Osteocyte (in vitro differentiated cells): ENCODE measurements at regions not wholly inside any gene's neighbourhood (a gene's known extent, or its start where the extent isn't known, plus 50 kb on each side); places are given as distances from the start of the nearest gene placed in this dataset.
A peak's percentile ranks its signal among the peaks of the same experiment; 100 is the strongest.

Experiments
- DNase-seq: peaks from one replicate; pipeline ENCODE4 v3.0.0; 2021; ENCODE audit warnings: mixed read lengths; ENCODE audit not compliant: unreplicated experiment; ENCODE audit errors: extremely low spot score
- H3K27ac Mint-ChIP-seq: one replicate; pipeline ENCODE4 v1.8.0; 2021; ENCODE audit warnings: mild to moderate bottlenecking, mixed read lengths; ENCODE audit not compliant: unreplicated experiment
- H3K27me3 Mint-ChIP-seq: one replicate; pipeline ENCODE4 v1.8.0; 2021; ENCODE audit warnings: mixed read lengths; ENCODE audit not compliant: unreplicated experiment
- H3K36me3 Mint-ChIP-seq: one replicate; pipeline ENCODE4 v1.8.0; 2021; ENCODE audit warnings: mixed read lengths; ENCODE audit not compliant: unreplicated experiment
- H3K4me1 Mint-ChIP-seq: one replicate; pipeline ENCODE4 v1.8.0; 2021; ENCODE audit warnings: mixed read lengths; ENCODE audit not compliant: unreplicated experiment
- H3K4me3 Mint-ChIP-seq: one replicate; pipeline ENCODE4 v1.8.0; 2021; ENCODE audit warnings: mild to moderate bottlenecking, moderate library complexity, mixed read lengths; ENCODE audit not compliant: unreplicated experiment
- H3K9me3 Mint-ChIP-seq: one replicate; pipeline ENCODE4 v1.8.0; 2021; ENCODE audit warnings: mixed read lengths; ENCODE audit not compliant: unreplicated experiment
- TF ChIP-seq, protein P1 (sequence below): fragments of 200-600 bp; sonication (generic); IDR thresholded peaks from 2 replicates; pipeline ENCODE4 v1.5.0; 2021; ENCODE audit warnings: antibody characterized with exemption, mild to moderate bottlenecking, moderate library complexity

DNA sequence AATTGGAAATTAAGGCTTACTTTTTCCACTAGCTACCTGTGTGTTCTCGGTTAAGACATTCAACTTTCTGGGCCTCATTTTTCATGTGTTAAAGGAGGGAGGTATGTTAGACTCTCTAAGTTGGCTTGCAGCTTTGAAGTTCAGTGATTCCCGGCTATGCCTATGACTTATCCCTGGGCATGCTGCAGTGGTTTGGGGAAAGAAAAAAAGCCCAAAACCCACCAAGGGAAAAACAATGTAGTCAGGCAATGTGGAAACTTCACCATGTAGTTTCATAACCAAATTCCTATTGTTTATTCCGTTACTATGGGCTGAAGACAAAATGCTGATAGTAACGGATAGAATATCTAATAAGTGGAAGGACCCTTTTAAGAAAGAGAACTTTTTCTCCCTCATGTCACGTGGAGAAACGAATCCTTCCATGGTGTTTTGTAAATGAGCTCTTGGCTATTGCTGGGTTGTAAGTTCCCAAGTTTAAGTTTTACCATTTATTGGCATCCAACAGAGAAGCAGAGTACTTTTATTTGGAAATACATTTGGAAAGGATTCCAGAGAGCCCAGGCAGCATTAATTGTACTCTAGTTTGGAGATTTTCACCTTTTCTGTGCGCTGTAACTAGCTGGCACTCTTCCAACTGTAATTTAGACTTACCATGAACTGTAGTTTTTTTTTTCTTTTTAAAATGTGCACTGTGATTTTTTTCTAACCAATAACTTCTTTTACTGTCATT, 84.9 kb upstream of the MPDZ start:
- Mint-ChIP-seq H3K9me3 (no peaks in the 10 kb centered on the region), H3K27ac (no peak overlapping the region), H3K4me3 (no peak overlapping the region), H3K27me3 (peaks cover 6% of the 10 kb centered on the region), H3K36me3 (no peaks in the 10 kb centered on the region), H3K4me1 (peaks cover 6% of the 10 kb centered on the region)
- TF ChIP-seq, protein P1, sequence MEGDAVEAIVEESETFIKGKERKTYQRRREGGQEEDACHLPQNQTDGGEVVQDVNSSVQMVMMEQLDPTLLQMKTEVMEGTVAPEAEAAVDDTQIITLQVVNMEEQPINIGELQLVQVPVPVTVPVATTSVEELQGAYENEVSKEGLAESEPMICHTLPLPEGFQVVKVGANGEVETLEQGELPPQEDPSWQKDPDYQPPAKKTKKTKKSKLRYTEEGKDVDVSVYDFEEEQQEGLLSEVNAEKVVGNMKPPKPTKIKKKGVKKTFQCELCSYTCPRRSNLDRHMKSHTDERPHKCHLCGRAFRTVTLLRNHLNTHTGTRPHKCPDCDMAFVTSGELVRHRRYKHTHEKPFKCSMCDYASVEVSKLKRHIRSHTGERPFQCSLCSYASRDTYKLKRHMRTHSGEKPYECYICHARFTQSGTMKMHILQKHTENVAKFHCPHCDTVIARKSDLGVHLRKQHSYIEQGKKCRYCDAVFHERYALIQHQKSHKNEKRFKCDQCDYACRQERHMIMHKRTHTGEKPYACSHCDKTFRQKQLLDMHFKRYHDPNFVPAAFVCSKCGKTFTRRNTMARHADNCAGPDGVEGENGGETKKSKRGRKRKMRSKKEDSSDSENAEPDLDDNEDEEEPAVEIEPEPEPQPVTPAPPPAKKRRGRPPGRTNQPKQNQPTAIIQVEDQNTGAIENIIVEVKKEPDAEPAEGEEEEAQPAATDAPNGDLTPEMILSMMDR, result no peak
- no peak for DNase-seq

DNA sequence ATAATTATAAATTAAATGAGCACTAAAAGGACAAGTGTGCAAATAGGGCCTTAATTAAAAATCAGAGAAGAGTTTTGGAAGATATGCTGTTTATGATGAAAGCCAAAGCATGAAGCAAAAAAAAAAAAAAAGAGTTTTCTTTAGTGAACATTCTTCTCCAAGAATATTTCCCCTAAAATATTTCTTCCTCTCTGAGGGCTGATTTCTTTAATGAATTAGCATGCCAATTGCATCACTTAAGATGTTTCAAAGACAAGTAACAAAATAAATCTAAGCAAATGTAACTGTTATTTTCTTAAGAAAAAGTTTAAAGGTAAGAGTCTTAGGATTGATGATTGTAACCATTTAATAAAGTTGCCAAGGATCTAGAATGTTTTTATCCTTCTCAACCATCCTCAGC, 81.6 kb upstream of the MPDZ start:
- Mint-ChIP-seq H3K27ac (no peak overlapping the region), H3K27me3 (peaks cover 3% of the 10 kb centered on the region), H3K4me3 (no peak overlapping the region), H3K9me3 (no peaks in the 10 kb centered on the region), H3K36me3 (no peaks in the 10 kb centered on the region), H3K4me1 (peaks cover 19% of the 10 kb centered on the region)
- TF ChIP-seq, protein P1, result no peak
- no peak for DNase-seq

DNA sequence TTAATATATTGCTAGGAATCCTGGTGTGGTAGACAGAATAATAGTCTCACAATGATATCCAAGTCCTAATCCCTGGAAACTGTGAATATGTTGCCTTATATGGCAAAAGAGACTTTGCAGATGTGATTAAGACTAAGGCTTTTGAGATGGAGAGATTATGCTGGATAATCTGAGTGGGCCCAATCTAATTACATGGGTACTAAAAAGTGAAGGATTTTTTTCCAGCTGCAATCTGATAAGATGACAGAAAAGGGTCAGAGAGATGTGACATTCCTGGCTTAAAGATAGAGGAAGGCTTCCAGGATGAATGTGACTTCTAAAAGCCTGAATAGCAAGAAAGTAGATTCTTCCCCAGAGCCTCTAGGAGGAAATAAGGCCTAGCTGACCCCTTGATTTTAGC, 80.7 kb upstream of the MPDZ start:
- Mint-ChIP-seq H3K27ac (no peak overlapping the region), H3K27me3 (no peaks in the 10 kb centered on the region), H3K36me3 (no peaks in the 10 kb centered on the region), H3K4me1 (peaks cover 19% of the 10 kb centered on the region), H3K4me3 (no peak overlapping the region), H3K9me3 (no peaks in the 10 kb centered on the region)
- TF ChIP-seq, protein P1, result no peak
- no peak for DNase-seq

DNA sequence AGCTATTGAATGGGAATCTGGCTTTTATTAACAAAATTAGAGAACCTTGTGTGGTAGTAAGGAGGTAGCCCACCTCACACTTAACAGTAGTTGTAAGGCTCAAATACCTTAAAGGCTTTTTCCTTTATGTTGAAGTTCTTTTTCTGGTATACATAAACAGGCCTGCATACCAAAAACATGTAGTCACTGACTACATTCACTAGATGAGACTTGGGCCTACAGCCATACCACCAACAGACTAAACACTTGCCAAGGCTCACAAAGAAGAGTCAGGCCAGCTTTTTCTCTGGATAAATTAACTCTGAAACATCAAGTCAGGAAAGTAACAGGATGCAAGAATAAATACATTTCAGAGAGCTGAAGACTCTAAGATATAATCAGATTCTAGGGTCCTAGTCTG, 78.6 kb upstream of the MPDZ start:
- Mint-ChIP-seq H3K4me1 (peaks cover 19% of the 10 kb centered on the region), H3K4me3 (no peak overlapping the region), H3K27me3 (no peaks in the 10 kb centered on the region), H3K9me3 (no peaks in the 10 kb centered on the region), H3K36me3 (no peaks in the 10 kb centered on the region), H3K27ac (peak overlapping the region; percentile 39)
- DNase-seq, result no peak
- TF ChIP-seq, protein P1, result no peak

DNA sequence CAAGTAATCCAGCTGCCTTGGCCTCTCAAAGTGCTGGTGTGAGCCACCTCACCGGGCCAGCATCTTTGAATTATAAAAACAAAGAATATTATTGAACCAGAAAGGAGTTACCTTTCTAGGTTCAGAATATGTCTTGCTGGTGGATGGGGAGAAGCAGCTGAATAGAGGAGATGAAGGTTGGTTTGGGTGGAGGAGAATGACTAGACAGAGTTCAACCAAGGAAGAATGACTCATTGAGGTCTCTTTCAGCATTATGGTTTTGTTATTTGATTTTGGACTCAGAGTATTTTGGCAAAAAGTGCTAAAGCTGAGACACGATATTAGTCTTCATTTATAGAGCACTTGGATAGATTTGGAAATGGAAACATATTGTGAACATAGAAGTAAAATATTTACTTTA, 75.2 kb upstream of the MPDZ start:
- TF ChIP-seq, protein P1, result no peak
- peaks cover 14% of the 10 kb centered on the region for H3K4me1 Mint-ChIP-seq
- no peak for DNase-seq
- no peaks in the 10 kb centered on the region for H3K9me3 Mint-ChIP-seq
- no peaks in the 10 kb centered on the region for H3K27me3 Mint-ChIP-seq
- H3K27ac Mint-ChIP-seq, result no peak overlapping the region
- no peak overlapping the region for H3K4me3 Mint-ChIP-seq
- H3K36me3 Mint-ChIP-seq, result no peaks in the 10 kb centered on the region
